ENCODE measurements at regions not wholly inside any gene's neighbourhood (a gene's known extent, or its start where the extent isn't known, plus 50 kb on each side); places are given as distances from the start of the nearest gene placed in this dataset.

- TF ChIP-seq GATA3 (IDR thresholded peaks at IDR 0.05; ENCODE audit: low read depth, low read length) (no peak), GATA2 (IDR thresholded peaks at IDR 0.05; ENCODE audit: low read depth, low read length) (no peak)
Observed at GRCh38 chr7:46679671-46680070, 758.6 kb upstream of the IGFBP3 start.

Measured in SH-SY5Y (cell line).